OCI-LY3 (cell line): ENCODE measurements at regions not wholly inside any gene's neighbourhood (a gene's known extent, or its start where the extent isn't known, plus 50 kb on each side); places are given as distances from the start of the nearest gene placed in this dataset.

ENCODE experiments used
- H2AFZ ChIP-seq: fragments of 200-600, 300-600 bp; shearing (Covaris generic); 2 replicates; pipeline ENCODE4 v1.6.0; 2014; ENCODE audit warnings: antibody characterized with exemption, low read depth, low read length
- H3K27ac ChIP-seq: fragments of 200-600, 300-600 bp; sonication (generic); 2 replicates; pipeline ENCODE4 v1.5.1; 2014; ENCODE audit warnings: mild to moderate bottlenecking, low read length, moderate library complexity, mixed read lengths
- H3K27me3 ChIP-seq: fragments of 200-600, 300-600 bp; sonication (generic); 2 replicates; pipeline ENCODE4 v1.6.1; 2014; ENCODE audit warnings: low read depth, low read length, mixed read lengths
- H3K36me3 ChIP-seq: fragments of 200-600, 300-600 bp; sonication (generic); replicated peaks from 2 replicates; pipeline ENCODE3; 2014; ENCODE audit warnings: low read depth, low read length, mixed read lengths
- H3K4me1 ChIP-seq: fragments of 300-600, 200-600 bp; sonication (generic); 2 replicates; pipeline ENCODE4 v1.6.1; 2014; ENCODE audit warnings: low read length, mixed read lengths
- H3K4me2 ChIP-seq: fragments of 200-600, 300-600 bp; sonication (generic); 2 replicates; pipeline ENCODE4 v1.6.1; 2014; ENCODE audit warnings: low read length, mixed read lengths
- H3K4me3 ChIP-seq: fragments of 300-600, 200-600 bp; sonication (generic); 2 replicates; pipeline ENCODE4 v1.5.1; 2014; ENCODE audit warnings: antibody characterized with exemption, mild to moderate bottlenecking, low read length, moderate library complexity
- H3K79me2 ChIP-seq: fragments of 300-600, 200-600 bp; shearing (Covaris generic); 2 replicates; pipeline ENCODE4 v1.6.1; 2014; ENCODE audit warnings: mild to moderate bottlenecking, low read length, mixed read lengths
- H3K9ac ChIP-seq: fragments of 300-600, 200-600 bp; shearing (Covaris generic); 2 replicates; pipeline ENCODE4 v1.6.0; 2014; ENCODE audit warnings: mild to moderate bottlenecking, low read length, moderate library complexity
- H3K9me3 ChIP-seq: fragments of 200-600, 300-600 bp; shearing (Covaris generic); 2 replicates; pipeline ENCODE4 v1.6.1; 2014; ENCODE audit warnings: low read length, mixed read lengths; ENCODE audit not compliant: insufficient read depth
- H4K20me1 ChIP-seq: fragments of 200-600, 300-600 bp; sonication (generic); 2 replicates; pipeline ENCODE4 v1.6.1; 2016; ENCODE audit warnings: low read length, mixed read lengths; ENCODE audit not compliant: insufficient read depth
- EZH2phosphoT487 ChIP-seq: fragments of 200-600 bp; shearing (Covaris generic); IDR thresholded peaks from 2 replicates; pipeline ENCODE4 v1.6.1; 2018; ENCODE audit warnings: antibody characterized with exemption, mixed run types, low read depth
- TF ChIP-seq, protein P1 (sequence below): fragments of 200-600, 300-600 bp; sonication (generic); IDR thresholded peaks from 2 replicates; pipeline ENCODE4 v1.5.1; 2014; ENCODE audit warnings: antibody characterized with exemption, low read length, low read depth

DNA sequence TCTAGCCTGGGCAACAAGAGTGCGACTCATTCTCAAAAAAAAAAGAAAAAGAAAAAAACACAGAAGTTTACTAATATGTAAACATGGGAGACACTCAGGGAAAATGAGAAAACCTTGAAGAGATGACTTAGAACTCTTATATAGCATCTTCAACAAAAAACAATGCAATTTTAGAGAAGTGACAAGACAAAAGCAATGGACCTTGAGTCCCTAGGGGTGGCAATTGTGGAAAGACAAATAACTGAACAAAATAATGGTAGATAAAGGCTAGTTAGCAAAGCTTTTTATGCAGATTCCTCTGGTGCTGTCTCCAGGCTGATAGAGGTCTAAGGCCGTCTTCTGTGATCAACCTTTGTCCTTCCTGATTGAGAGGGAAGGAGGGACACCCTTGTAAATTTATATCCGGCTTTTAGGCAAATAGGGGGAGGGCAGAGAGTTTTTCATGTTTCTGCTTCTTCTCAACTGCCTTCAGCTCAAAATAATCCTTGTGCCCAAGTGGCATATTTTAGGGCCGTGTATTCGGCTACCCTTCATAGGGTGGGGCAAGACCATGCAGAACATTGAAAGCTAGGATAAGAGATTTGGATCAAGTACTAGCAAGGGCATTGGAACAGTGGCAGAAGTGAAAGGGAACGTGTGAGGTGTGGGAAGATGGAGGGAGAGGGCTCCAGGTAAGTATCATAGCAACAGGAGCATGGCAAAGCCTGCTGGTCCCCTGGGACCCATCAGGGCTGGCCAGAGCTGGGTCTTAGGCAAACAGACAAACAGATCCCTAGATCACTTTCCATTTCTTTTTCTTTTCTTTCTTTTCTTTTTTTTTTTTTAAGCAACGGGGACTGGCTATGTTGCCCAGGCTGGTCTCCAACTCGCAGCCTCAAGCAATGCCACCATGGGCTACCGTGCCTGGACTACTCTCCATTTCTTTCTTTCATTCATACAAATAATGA, 95.0 kb upstream of the CALM2 start:
- no peaks in the 10 kb centered on the region for H3K36me3 ChIP-seq
- H3K27me3 ChIP-seq = no peaks in the 10 kb centered on the region
- peak overlapping the region; percentile 82 for H3K4me3 ChIP-seq
- H2AFZ ChIP-seq = peak overlapping the region; percentile 98
- H3K9ac ChIP-seq = peak overlapping the region; percentile 70
- no peaks in the 10 kb centered on the region for H4K20me1 ChIP-seq
- H3K79me2 ChIP-seq = no peaks in the 10 kb centered on the region
- H3K4me1 ChIP-seq = peaks cover 8% of the 10 kb centered on the region; the same call in 1 of the 2 replicates
- peak overlapping the region; percentile 91 for H3K4me2 ChIP-seq
- H3K27ac ChIP-seq = no peak overlapping the region
- TF ChIP-seq, protein P1, sequence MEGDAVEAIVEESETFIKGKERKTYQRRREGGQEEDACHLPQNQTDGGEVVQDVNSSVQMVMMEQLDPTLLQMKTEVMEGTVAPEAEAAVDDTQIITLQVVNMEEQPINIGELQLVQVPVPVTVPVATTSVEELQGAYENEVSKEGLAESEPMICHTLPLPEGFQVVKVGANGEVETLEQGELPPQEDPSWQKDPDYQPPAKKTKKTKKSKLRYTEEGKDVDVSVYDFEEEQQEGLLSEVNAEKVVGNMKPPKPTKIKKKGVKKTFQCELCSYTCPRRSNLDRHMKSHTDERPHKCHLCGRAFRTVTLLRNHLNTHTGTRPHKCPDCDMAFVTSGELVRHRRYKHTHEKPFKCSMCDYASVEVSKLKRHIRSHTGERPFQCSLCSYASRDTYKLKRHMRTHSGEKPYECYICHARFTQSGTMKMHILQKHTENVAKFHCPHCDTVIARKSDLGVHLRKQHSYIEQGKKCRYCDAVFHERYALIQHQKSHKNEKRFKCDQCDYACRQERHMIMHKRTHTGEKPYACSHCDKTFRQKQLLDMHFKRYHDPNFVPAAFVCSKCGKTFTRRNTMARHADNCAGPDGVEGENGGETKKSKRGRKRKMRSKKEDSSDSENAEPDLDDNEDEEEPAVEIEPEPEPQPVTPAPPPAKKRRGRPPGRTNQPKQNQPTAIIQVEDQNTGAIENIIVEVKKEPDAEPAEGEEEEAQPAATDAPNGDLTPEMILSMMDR = no peak
- no peak for TF ChIP-seq EZH2phosphoT487
- no peaks in the 10 kb centered on the region for H3K9me3 ChIP-seq

DNA sequence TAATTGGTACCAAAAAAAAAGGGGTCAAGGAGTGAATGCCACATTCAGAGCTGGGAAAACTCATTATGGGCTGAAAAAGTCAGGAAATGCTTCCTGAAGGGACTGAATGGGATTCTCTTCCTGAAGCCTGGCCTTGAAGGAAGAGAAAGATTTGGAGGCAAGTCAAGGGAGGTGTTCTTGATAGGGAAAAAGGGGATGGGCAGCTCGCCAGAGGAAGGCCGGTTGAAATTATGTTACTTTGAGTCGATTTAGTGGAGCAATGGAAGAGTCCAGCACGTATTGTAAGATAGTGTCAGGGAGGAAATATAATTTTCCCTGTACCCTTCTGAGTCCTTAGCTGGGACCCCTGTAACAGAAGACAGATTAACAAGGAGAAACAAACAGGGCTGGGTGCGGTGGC, 94.1 kb upstream of the CALM2 start:
- Histone ChIP-seq H3K9me3 (no peaks in the 10 kb centered on the region), H3K4me1 (peaks cover 8% of the 10 kb centered on the region; the same call in 1 of the 2 replicates), H3K36me3 (no peaks in the 10 kb centered on the region), H3K27me3 (no peaks in the 10 kb centered on the region), H3K27ac (no peak overlapping the region), H3K4me2 (no peak overlapping the region), H3K9ac (no peak overlapping the region), H3K79me2 (no peaks in the 10 kb centered on the region), H2AFZ (no peak overlapping the region), H3K4me3 (no peak overlapping the region), H4K20me1 (no peaks in the 10 kb centered on the region)
- TF ChIP-seq, protein P1 = no peak
- no peak for TF ChIP-seq EZH2phosphoT487

DNA sequence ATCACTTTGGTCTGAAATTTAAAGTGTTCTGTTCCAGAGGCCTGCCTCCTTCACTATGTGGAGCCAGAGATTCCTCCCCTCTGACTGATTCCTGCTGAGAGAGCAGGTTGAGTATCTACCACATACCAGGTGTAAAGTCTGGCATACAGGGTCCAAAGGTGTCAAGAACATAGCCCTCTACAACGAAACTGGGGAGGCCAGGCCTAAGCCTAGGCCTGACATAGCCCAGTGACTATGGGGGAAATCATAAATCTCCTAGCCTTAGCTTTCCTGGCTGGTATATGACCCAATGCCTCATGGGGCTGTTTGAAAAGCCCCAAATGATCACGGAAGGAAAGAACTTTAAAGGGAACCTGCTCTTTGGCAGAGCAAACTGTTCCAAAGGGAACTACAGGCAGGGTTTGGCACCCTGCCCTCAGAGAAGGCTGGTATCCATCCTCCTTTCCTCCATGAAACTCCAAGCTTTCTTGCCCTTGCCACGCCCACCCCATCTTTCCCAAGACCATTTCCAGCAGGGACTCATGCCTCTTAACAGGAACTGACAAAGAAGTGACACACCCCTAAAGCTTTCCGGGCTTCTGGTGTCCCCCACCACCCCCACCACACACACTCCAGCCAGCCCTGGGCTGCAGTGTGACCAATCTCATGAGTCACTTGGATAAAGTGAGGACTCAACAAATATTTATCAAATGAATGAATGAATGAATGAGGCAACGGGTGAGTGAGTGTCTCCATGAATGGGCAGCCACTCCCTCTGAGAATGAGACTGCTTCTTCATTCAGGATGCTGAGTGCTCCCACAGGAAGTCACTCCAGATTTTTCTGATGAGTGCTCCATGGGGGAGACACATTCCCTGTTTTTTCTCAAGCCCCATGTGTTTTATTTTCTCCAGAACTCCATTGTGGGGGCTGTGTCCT, 93.3 kb upstream of the CALM2 start:
- H3K4me1 ChIP-seq = peaks cover 8% of the 10 kb centered on the region; the same call in 1 of the 2 replicates
- H3K27ac ChIP-seq = no peak overlapping the region
- H3K9me3 ChIP-seq = no peaks in the 10 kb centered on the region
- H2AFZ ChIP-seq = no peak overlapping the region
- H4K20me1 ChIP-seq = no peaks in the 10 kb centered on the region
- H3K9ac ChIP-seq = no peak overlapping the region
- H3K79me2 ChIP-seq = no peaks in the 10 kb centered on the region
- H3K4me3 ChIP-seq = no peak overlapping the region
- H3K36me3 ChIP-seq = no peaks in the 10 kb centered on the region
- TF ChIP-seq, protein P1 = no peak
- no peak for TF ChIP-seq EZH2phosphoT487
- no peaks in the 10 kb centered on the region for H3K27me3 ChIP-seq
- no peak overlapping the region for H3K4me2 ChIP-seq

DNA sequence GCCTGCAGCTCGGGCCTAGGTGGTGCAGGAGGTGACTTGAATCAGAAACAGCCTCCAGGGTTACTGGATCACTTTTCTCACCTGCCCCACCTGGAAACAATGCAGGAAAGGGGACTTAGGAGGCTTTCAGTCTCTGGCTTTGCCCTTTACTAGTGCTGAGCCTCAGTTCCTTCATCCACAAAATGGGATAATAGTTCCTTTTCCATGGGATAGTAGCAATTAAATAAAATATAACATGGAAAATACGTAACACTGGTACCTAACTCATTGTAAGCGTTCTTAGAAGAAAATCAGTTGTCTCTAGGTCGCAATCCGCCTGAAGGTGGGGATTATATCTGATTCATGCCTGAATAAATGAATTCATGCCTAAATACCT, 91.4 kb upstream of the CALM2 start:
- H3K27me3 ChIP-seq = no peaks in the 10 kb centered on the region
- TF ChIP-seq, protein P1 = no peak
- no peak for TF ChIP-seq EZH2phosphoT487
- H3K4me3 ChIP-seq = no peak overlapping the region
- no peak overlapping the region for H3K27ac ChIP-seq
- H3K36me3 ChIP-seq = no peaks in the 10 kb centered on the region
- H4K20me1 ChIP-seq = no peaks in the 10 kb centered on the region
- no peak overlapping the region for H3K9ac ChIP-seq
- no peak overlapping the region for H3K4me2 ChIP-seq
- H3K79me2 ChIP-seq = no peaks in the 10 kb centered on the region
- peaks cover 5% of the 10 kb centered on the region; the same call in 1 of the 2 replicates for H3K4me1 ChIP-seq
- H2AFZ ChIP-seq = no peak overlapping the region
- H3K9me3 ChIP-seq = no peaks in the 10 kb centered on the region
